HG03103 (cell line): ENCODE measurements at regions not wholly inside any gene's neighbourhood (a gene's known extent, or its start where the extent isn't known, plus 50 kb on each side); places are given as distances from the start of the nearest gene placed in this dataset.
"Not testable (repeated sequence)": the region's sequence is repeated elsewhere in the genome, so short reads cannot be mapped to it uniquely, and the experiment has no call there.

Source experiments
- ATAC-seq: cut with Tn5 transposase; IDR thresholded peaks from one replicate; pipeline ENCODE4 v1.9.1; 2021; ENCODE audit warnings: low read depth; ENCODE audit not compliant: unreplicated experiment

- no peak for ATAC-seq
Observed at GRCh38 chr6:105522626-105523322, 119.9 kb upstream of the PREP start.

DNA sequence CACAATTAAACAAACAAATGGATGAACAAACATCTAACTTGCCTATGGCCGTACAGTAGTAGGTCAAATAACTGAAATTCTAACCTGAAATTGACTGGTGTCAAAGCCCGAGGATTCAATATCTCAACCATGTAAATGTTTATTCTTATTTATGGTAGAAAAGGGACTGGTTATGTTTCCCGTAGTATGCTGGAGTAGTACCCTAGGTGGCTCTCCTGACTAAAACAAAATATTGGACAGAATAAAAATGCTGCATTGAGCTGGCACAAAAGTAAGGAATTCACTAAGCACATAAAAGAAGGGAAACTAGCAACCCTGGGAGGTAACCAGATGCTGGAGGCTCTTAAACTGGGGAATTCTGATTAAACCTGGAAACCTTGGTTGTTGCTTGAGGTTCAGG is 117.1 kb upstream of the PREP start:
- ATAC-seq, result no peak

DNA sequence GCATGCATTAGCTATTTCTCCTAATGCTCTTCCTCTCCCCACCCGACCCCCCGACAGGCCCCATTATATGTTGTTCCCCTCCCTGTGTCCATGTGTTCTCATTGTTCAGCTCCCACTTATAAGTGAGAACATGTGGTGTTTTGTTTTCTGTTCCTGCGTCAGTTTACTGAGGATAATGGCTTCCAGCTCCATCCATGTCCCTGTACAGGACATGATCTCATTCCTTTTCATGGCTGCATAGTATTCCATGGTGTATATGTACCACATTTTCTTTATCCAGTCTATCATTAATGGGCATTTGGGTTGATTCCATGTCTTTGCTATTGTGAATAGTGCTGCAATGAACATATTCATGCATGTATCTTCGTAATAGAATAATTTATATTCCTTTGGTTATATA is 116.1 kb upstream of the PREP start:
- not testable (repeated sequence) for ATAC-seq

DNA sequence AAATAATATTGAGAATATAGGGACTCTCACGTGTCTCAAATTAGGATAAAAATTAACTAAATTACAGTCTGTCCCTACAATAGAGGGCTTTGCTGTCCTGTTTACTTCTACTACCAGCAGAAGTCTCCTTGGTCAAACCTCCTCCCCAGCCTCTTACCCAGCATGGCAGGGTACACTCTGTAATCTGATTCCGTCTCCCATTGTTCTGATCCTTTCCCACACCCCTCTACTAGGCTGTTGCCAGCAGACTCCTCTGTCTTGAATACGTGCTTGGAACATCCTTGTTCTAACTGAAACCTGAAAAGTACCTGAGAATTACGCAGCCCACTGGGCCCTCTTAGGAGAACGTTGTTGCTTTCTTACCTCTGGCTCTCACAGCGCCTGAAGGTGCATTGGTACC is 112.2 kb upstream of the PREP start:
- ATAC-seq, result no peak

- no peak for ATAC-seq
Observed at GRCh38 chr6:105514306-105514705, 111.4 kb upstream of the PREP start.

- no peak for ATAC-seq
Observed at GRCh38 chr6:105511639-105512038, 108.8 kb upstream of the PREP start.

DNA sequence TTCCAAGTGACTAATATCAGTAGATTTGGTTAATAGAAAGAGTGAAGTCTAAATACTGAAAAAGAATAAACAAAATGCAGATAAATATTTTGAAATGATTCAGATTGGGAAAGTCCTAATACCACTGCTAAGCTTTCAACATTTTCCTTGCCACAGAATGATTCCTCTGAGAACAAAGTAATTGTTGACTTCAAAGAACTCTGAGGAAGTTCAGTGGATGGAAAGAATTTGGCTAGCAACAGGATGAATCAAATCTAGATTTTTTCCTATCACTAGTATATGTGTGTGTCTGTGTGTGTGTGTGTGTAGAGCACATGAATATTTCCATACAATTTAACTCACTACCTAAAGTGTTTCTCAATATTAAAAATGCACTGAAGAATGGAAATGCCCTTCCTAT is 107.9 kb upstream of the PREP start:
- no peak for ATAC-seq

- ATAC-seq, result no peak
Observed at GRCh38 chr6:105509506-105510331, 106.8 kb upstream of the PREP start.

DNA sequence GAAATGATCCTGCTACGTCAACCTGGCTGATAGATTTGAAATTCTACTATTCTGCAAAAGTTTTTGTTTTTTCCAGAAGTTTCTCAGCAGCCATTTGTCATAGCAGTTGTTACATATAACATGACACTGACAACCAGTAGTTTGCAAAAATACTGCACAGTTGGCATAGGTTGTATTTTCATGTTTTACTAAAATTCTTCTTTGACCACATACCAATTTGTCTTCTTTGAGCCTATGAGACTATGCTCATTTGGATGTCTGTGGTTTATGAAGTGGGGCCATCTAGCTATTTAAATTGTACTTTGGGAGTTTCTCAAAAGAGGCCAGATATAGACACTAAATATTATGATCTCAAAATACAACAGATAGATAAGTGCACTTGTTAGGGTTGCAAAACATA is 104.9 kb upstream of the PREP start:
- ATAC-seq, result no peak

DNA sequence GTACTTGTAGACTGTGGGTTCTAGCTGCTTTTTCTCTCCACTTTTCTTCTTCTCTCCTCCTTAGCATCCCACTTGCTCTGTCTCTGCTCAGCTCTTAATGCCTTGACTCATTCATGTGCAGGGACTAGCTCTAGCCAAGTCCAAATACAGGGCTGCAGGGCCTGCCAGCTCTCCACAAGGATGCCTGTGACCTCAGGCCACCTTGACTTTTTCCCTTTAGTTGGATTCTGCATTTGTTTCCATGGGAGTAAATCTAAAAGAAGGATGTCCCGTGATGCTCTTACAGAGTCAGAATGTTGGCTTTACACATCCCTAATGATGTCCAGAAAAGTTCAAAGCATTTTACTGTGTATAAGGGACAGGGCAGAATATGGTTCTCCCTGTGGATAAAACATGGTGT is 101.8 kb upstream of the PREP start:
- ATAC-seq, result no peak

- ATAC-seq, result no peak
Observed at GRCh38 chr6:105503641-105504040, 100.8 kb upstream of the PREP start.

DNA sequence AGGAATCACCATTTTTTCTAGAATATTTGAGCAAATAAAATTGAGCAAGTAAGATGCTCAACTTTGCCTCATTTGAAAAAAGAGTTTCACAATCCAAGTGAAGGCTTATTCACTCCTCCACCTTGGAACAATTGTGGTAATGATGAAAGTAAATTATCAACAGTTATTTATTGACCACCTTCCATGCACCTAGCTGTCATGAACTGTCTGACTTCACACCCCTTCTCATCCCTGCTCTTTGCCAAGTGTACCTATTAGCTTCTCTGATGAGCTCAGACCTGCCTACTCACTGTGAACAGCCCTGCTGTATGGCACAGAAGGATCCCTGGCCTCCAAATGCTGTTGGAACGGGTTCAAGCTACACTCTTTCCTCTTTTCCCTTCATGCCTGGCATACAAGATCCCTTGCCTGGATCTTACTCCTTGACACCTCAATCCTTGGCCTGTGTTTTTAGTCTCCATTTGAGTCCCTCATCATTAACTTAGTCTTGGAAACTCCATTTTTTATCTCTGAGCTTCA is 99.0 kb upstream of the PREP start:
- no peak for ATAC-seq

GRCh38 chr6:105501246-105501645 is 98.4 kb upstream of the PREP start:
- ATAC-seq, result no peak

DNA sequence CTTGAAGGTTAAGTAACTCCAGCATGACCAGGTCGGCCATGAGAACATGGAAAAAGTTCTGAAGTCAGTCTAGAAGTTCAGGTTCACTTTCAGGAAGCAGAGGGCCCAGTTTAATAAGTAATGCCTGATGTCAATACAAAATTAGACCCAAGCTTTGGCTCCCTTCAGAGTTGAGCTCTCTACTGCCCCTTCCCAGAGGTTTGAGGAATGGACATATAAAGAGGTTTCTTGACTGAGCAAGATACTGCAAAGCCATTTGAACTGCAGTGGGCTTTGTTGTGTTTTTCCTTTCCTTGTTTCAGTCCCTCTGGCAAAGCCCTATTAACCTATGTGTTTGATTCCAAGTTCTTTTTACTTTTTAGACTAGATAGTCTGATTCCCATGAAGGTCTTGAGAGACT is 97.8 kb upstream of the PREP start:
- no peak for ATAC-seq

- no peak for ATAC-seq
Observed at GRCh38 chr6:105499931-105500330, 97.0 kb upstream of the PREP start.

DNA sequence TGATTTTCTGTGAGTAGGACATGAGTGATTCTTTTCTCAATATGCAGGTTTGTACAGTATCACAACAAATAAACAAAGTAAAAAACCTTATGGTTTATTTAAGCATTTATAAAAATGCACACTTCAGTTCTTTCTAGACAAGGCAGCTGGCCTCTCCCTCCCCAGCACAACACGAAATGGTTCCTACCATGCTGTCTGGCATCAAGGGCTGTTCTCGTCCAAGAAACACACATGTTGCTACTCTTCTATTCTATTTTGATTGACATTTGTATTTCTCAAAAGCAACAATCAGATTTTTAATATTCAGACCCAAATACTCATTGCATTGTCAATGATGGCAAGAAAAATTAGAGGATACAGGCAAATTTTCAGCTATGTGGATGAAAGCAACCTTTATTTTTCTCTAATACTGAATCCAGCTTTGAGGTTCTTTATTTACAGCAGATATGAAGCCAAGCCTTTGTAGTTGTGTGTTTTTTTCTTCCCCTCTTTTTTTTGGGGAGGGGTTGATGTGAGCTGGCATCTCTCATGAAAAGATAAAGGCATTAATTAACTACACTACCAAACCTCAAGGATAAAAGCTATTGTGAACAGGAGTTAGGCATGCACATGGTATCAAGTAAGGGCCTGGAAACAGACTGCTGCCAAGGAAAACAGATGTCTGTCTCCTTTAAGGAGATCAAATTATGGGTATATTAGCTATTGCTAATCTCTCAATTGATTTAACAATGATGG is 96.4 kb upstream of the PREP start:
- ATAC-seq, result no peak

- ATAC-seq, result no peak
Observed at GRCh38 chr6:105497549-105497948, 94.7 kb upstream of the PREP start.

GRCh38 chr6:105495515-105495914 is 92.6 kb upstream of the PREP start:
- ATAC-seq, result no peak

- ATAC-seq, result no peak
Observed at GRCh38 chr6:105494688-105495087, 91.8 kb upstream of the PREP start.

DNA sequence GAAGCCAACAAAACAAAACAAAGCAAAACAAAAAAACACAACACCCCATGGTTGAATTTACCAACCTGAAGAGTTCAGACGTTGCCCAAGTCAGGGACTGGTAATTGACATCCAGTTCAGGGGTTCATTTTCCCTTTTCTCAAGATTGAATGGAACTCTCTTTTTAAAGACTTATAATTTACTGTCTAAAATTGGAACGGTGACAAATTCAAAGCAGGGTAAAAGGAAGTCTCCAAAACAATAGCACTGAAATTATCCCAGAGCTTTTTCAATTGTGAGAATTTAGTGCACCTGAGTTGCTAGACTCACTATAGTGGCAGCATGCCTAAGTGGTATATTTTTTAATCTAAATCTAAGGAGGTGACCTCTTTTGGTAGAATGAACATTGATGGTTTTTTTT is 90.9 kb upstream of the PREP start:
- no peak for ATAC-seq
